ENCODE measurements at regions not wholly inside any gene's neighbourhood (a gene's known extent, or its start where the extent isn't known, plus 50 kb on each side); places are given as distances from the start of the nearest gene placed in this dataset.

- no peak for TF ChIP-seq POLR2A (IDR thresholded peaks at IDR 0.05; ENCODE audit: low read depth, low read length)
- TF ChIP-seq POLR2AphosphoS5 (IDR thresholded peaks at IDR 0.05; ENCODE audit: low read depth, low read length): no peak
Observed at GRCh38 chr3:59335338-59335737, 285.5 kb upstream of the CFAP20DC start.

Measured in GM12892 (cell line).